ENCODE measurements at regions not wholly inside any gene's neighbourhood (a gene's known extent, or its start where the extent isn't known, plus 50 kb on each side); places are given as distances from the start of the nearest gene placed in this dataset.

- H3K36me3 Mint-ChIP-seq (ENCODE audit: low read depth), result no peaks in the 10 kb centered on the region
- DNase-seq, result no peak
- H3K9me3 Mint-ChIP-seq, result no peaks in the 10 kb centered on the region
- H3K4me1 Mint-ChIP-seq (ENCODE audit: low read depth), result no peaks in the 10 kb centered on the region
- H3K27ac Mint-ChIP-seq, result no peak overlapping the region
- H3K27me3 Mint-ChIP-seq, result peaks cover 22% of the 10 kb centered on the region
- no peak overlapping the region for H3K4me3 Mint-ChIP-seq
Measured at GRCh38 chr22:48118654-48119053, 1356.2 kb downstream of the TBC1D22A start.

- Mint-ChIP-seq H3K27ac (no peak overlapping the region), H3K36me3 (ENCODE audit: low read depth) (no peaks in the 10 kb centered on the region), H3K27me3 (peaks cover 18% of the 10 kb centered on the region), H3K4me1 (ENCODE audit: low read depth) (peaks cover 5% of the 10 kb centered on the region), H3K4me3 (no peak overlapping the region), H3K9me3 (no peaks in the 10 kb centered on the region)
- no peak for DNase-seq
Measured at GRCh38 chr22:48116871-48117270, 1354.4 kb downstream of the TBC1D22A start.

- no peaks in the 10 kb centered on the region for H3K36me3 Mint-ChIP-seq (ENCODE audit: low read depth)
- no peak overlapping the region for H3K4me3 Mint-ChIP-seq
- peaks cover 5% of the 10 kb centered on the region for H3K4me1 Mint-ChIP-seq (ENCODE audit: low read depth)
- no peak for DNase-seq
- no peak overlapping the region for H3K27ac Mint-ChIP-seq
- peaks cover 7% of the 10 kb centered on the region for H3K9me3 Mint-ChIP-seq
- H3K27me3 Mint-ChIP-seq, result peaks cover 17% of the 10 kb centered on the region
Measured at GRCh38 chr22:48112687-48113521, 1350.5 kb downstream of the TBC1D22A start.

- Mint-ChIP-seq H3K36me3 (ENCODE audit: low read depth) (no peaks in the 10 kb centered on the region), H3K27me3 (peaks cover 29% of the 10 kb centered on the region), H3K27ac (no peak overlapping the region), H3K4me3 (no peak overlapping the region), H3K9me3 (peaks cover 7% of the 10 kb centered on the region), H3K4me1 (ENCODE audit: low read depth) (no peaks in the 10 kb centered on the region)
- DNase-seq, result no peak
Measured at GRCh38 chr22:48106715-48107259, 1344.3 kb downstream of the TBC1D22A start.

- no peak for DNase-seq
- no peak overlapping the region for H3K27ac Mint-ChIP-seq
- no peaks in the 10 kb centered on the region for H3K36me3 Mint-ChIP-seq (ENCODE audit: low read depth)
- H3K9me3 Mint-ChIP-seq, result peaks cover 7% of the 10 kb centered on the region
- H3K27me3 Mint-ChIP-seq, result peaks cover 29% of the 10 kb centered on the region
- H3K4me1 Mint-ChIP-seq (ENCODE audit: low read depth), result no peaks in the 10 kb centered on the region
- H3K4me3 Mint-ChIP-seq, result no peak overlapping the region
Measured at GRCh38 chr22:48106215-48106614, 1343.8 kb downstream of the TBC1D22A start.

GRCh38 chr22:48105259-48105658 lies 1342.8 kb downstream of the TBC1D22A start:
- Mint-ChIP-seq H3K27me3 (peaks cover 28% of the 10 kb centered on the region), H3K9me3 (peaks cover 7% of the 10 kb centered on the region), H3K27ac (no peak overlapping the region), H3K4me1 (ENCODE audit: low read depth) (peaks cover 3% of the 10 kb centered on the region), H3K4me3 (no peak overlapping the region), H3K36me3 (ENCODE audit: low read depth) (no peaks in the 10 kb centered on the region)
- no peak for DNase-seq

- no peak for DNase-seq
- Mint-ChIP-seq H3K9me3 (peaks cover 7% of the 10 kb centered on the region), H3K27ac (no peak overlapping the region), H3K27me3 (peaks cover 23% of the 10 kb centered on the region), H3K4me3 (no peak overlapping the region), H3K4me1 (ENCODE audit: low read depth) (peaks cover 5% of the 10 kb centered on the region), H3K36me3 (ENCODE audit: low read depth) (no peaks in the 10 kb centered on the region)
Measured at GRCh38 chr22:48104766-48105165, 1342.3 kb downstream of the TBC1D22A start.

- Mint-ChIP-seq H3K36me3 (ENCODE audit: low read depth) (no peaks in the 10 kb centered on the region), H3K4me3 (no peak overlapping the region), H3K9me3 (peaks cover 7% of the 10 kb centered on the region), H3K27ac (no peak overlapping the region), H3K27me3 (peaks cover 22% of the 10 kb centered on the region), H3K4me1 (ENCODE audit: low read depth) (peaks cover 5% of the 10 kb centered on the region)
- no peak for DNase-seq
Measured at GRCh38 chr22:48104102-48104738, 1341.8 kb downstream of the TBC1D22A start.

- no peak overlapping the region for H3K27ac Mint-ChIP-seq
- peaks cover 19% of the 10 kb centered on the region for H3K27me3 Mint-ChIP-seq
- peaks cover 14% of the 10 kb centered on the region for H3K4me1 Mint-ChIP-seq (ENCODE audit: low read depth)
- no peak for DNase-seq
- peaks cover under 1% of the 10 kb centered on the region for H3K9me3 Mint-ChIP-seq
- no peaks in the 10 kb centered on the region for H3K36me3 Mint-ChIP-seq (ENCODE audit: low read depth)
- no peak overlapping the region for H3K4me3 Mint-ChIP-seq
Measured at GRCh38 chr22:48103126-48103875, 1340.9 kb downstream of the TBC1D22A start.

GRCh38 chr22:48102581-48102980 lies 1340.1 kb downstream of the TBC1D22A start:
- Mint-ChIP-seq H3K9me3 (no peaks in the 10 kb centered on the region), H3K27ac (no peak overlapping the region), H3K4me1 (ENCODE audit: low read depth) (peaks cover 21% of the 10 kb centered on the region), H3K27me3 (peaks cover 19% of the 10 kb centered on the region), H3K36me3 (ENCODE audit: low read depth) (no peaks in the 10 kb centered on the region), H3K4me3 (no peak overlapping the region)
- DNase-seq, result no peak

- peaks cover 15% of the 10 kb centered on the region for H3K27me3 Mint-ChIP-seq
- H3K9me3 Mint-ChIP-seq, result no peaks in the 10 kb centered on the region
- no peak overlapping the region for H3K4me3 Mint-ChIP-seq
- no peaks in the 10 kb centered on the region for H3K36me3 Mint-ChIP-seq (ENCODE audit: low read depth)
- no peak overlapping the region for H3K27ac Mint-ChIP-seq
- peaks cover 25% of the 10 kb centered on the region for H3K4me1 Mint-ChIP-seq (ENCODE audit: low read depth)
- no peak for DNase-seq
Measured at GRCh38 chr22:48101704-48102103, 1339.3 kb downstream of the TBC1D22A start.

GRCh38 chr22:48100685-48101417 lies 1338.4 kb downstream of the TBC1D22A start:
- peaks cover 25% of the 10 kb centered on the region for H3K4me1 Mint-ChIP-seq (ENCODE audit: low read depth)
- H3K4me3 Mint-ChIP-seq, result no peak overlapping the region
- peaks cover 12% of the 10 kb centered on the region for H3K27me3 Mint-ChIP-seq
- H3K27ac Mint-ChIP-seq, result no peak overlapping the region
- no peaks in the 10 kb centered on the region for H3K9me3 Mint-ChIP-seq
- H3K36me3 Mint-ChIP-seq (ENCODE audit: low read depth), result no peaks in the 10 kb centered on the region
- no peak for DNase-seq

GRCh38 chr22:48099671-48100070 lies 1337.2 kb downstream of the TBC1D22A start:
- no peak overlapping the region for H3K4me3 Mint-ChIP-seq
- DNase-seq, result no peak
- peaks cover 25% of the 10 kb centered on the region for H3K4me1 Mint-ChIP-seq (ENCODE audit: low read depth)
- peaks cover 8% of the 10 kb centered on the region for H3K27me3 Mint-ChIP-seq
- H3K36me3 Mint-ChIP-seq (ENCODE audit: low read depth), result no peaks in the 10 kb centered on the region
- no peak overlapping the region for H3K27ac Mint-ChIP-seq
- no peaks in the 10 kb centered on the region for H3K9me3 Mint-ChIP-seq

- Mint-ChIP-seq H3K27ac (no peak overlapping the region), H3K9me3 (no peaks in the 10 kb centered on the region), H3K27me3 (peaks cover 5% of the 10 kb centered on the region), H3K36me3 (ENCODE audit: low read depth) (no peaks in the 10 kb centered on the region), H3K4me3 (no peak overlapping the region), H3K4me1 (ENCODE audit: low read depth) (peaks cover 25% of the 10 kb centered on the region)
- peak; percentile 22 for DNase-seq
Measured at GRCh38 chr22:48099251-48099650, 1336.8 kb downstream of the TBC1D22A start.

Data from activated T-cell treated with anti-CD3 and anti-CD28 coated beads, Interleukin-2, amount 50 U/mL, for 24 hours (primary cell).